22Rv1 (cell line): ENCODE measurements at regions not wholly inside any gene's neighbourhood (a gene's known extent, or its start where the extent isn't known, plus 50 kb on each side); places are given as distances from the start of the nearest gene placed in this dataset.

ENCODE experiments used
- H3K27ac ChIP-seq: fragments of 450-650 bp; 2 replicates; pipeline ENCODE4 v1.5.1; 2017
- CTCF ChIP-seq: fragments of 450-650 bp; IDR thresholded peaks from 2 replicates; pipeline ENCODE4 v1.5.1; 2017; ENCODE audit warnings: mild to moderate bottlenecking
- ZFX ChIP-seq: fragments of 450-650 bp; IDR thresholded peaks from 2 replicates; pipeline ENCODE4 v1.6.1; 2017; ENCODE audit warnings: antibody characterized with exemption, borderline replicate concordance

- no peak overlapping the region for H3K27ac ChIP-seq
- no peak for TF ChIP-seq CTCF
- TF ChIP-seq ZFX: no peak
Measured at GRCh38 chr6:156618600-156619205, 158.5 kb upstream of the ARID1B start.

- H3K27ac ChIP-seq: no peak overlapping the region
- TF ChIP-seq ZFX: no peak
- no peak for TF ChIP-seq CTCF
Measured at GRCh38 chr6:156617941-156618340, 159.2 kb upstream of the ARID1B start.

- TF ChIP-seq CTCF: no peak
- no peak for TF ChIP-seq ZFX
- no peak overlapping the region for H3K27ac ChIP-seq
Measured at GRCh38 chr6:156617376-156617775, 159.8 kb upstream of the ARID1B start.

DNA sequence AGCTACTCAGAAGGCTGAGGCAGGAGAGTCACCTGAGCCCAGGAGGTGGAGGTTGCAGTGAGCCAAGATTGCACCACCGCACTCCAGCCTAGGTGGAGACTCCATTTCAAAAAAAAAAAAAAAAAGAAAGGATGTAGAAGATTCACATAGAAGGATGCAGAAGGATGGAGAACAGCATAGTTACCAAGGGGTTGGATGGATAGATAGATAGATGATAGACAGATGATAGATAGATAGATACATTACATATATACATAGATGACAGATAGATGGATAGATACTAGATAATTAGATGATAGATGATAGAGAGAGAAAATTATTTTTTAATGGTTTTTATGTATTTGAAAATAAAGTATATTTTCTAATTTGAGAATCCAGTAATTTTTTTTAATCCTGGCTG is 160.7 kb upstream of the ARID1B start:
- H3K27ac ChIP-seq: no peak overlapping the region
- no peak for TF ChIP-seq CTCF
- TF ChIP-seq ZFX: no peak

- TF ChIP-seq ZFX (no peak), CTCF (no peak)
- H3K27ac ChIP-seq: no peak overlapping the region
Measured at GRCh38 chr6:156613996-156614395, 163.2 kb upstream of the ARID1B start.

- no peak for TF ChIP-seq ZFX
- no peak for TF ChIP-seq CTCF
Measured at GRCh38 chr6:156612361-156612760, 164.8 kb upstream of the ARID1B start.

DNA sequence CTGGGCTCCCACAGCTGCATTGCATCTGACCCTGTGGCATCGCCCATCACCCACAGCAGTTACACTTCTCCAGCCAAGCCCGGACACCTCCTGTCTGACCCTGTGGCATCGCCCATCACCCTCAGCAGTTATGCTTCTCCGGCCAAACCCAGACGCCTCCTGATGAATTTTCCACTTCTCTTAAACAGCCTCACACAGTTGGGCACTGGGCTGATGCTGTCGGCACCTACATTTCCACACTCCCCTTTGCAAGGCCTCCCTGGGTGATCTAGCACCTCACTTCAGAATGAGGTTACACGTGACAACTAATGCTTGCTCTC is 175.2 kb upstream of the ARID1B start:
- no peak for TF ChIP-seq CTCF
- TF ChIP-seq ZFX: no peak
- no peak overlapping the region for H3K27ac ChIP-seq

More at GRCh38 chr6:156612361-156612760, 164.8 kb upstream of the ARID1B start:
- no peak overlapping the region for H3K27ac ChIP-seq
